Ectodermal cell (in vitro differentiated cells): ENCODE measurements at regions not wholly inside any gene's neighbourhood (a gene's known extent, or its start where the extent isn't known, plus 50 kb on each side); places are given as distances from the start of the nearest gene placed in this dataset.

Source experiments
- H3K27ac ChIP-seq: 2 replicates; pipeline ENCODE4 v1.7.0; 2013; ENCODE audit warnings: mild to moderate bottlenecking, low read depth, low read length; ENCODE audit not compliant: insufficient read depth, poor library complexity, severe bottlenecking
- H3K27me3 ChIP-seq: 2 replicates; pipeline ENCODE4 v1.7.0; 2013; ENCODE audit warnings: mild to moderate bottlenecking, low read length; ENCODE audit not compliant: insufficient read depth, control insufficient read depth, poor library complexity, severe bottlenecking
- H3K36me3 ChIP-seq: one replicate; pipeline ENCODE4 v1.7.0; 2013; ENCODE audit warnings: low read length; ENCODE audit not compliant: control insufficient read depth, insufficient read depth
- H3K4me1 ChIP-seq: one replicate; pipeline ENCODE4 v1.7.0; 2013; ENCODE audit warnings: low read length; ENCODE audit not compliant: control insufficient read depth, insufficient read depth
- H3K4me3 ChIP-seq: 2 replicates; pipeline ENCODE4 v1.7.0; 2013; ENCODE audit warnings: low read depth, low read length, control low read depth; ENCODE audit not compliant: insufficient read depth
- H3K9me3 ChIP-seq: 2 replicates; pipeline ENCODE4 v1.7.0; 2013; ENCODE audit warnings: mild to moderate bottlenecking, low read length, moderate library complexity; ENCODE audit not compliant: control insufficient read depth
- WGBS, 2 experiments: methylation state at CpG; one replicate each; pipeline ENCODE4 v1.1.7; 2013; ENCODE audit warnings: missing lambda C conversion rate in 2 of 2; 5-methylcytosine and 5-hydroxymethylcytosine counted together

DNA sequence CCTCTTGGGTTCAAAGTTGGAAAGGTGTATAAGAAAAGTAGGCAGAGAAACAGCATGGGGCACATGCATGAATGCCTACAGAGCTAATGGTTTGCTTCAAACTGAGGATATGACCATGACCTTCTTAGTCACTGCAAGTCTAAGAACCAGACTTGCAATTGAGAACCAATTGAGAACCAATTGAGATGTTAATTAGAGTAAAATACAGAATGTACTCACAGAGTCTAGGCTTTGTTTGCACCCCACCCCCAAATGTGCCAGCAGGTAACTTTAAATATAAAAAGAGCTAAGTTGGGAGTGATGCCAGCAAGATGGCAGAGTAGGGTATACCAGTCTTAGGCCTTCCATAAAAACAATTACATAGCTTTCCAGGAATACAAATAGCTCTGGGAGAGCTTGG, 227.3 kb upstream of the ALG10 start:
- no peak overlapping the region for H3K27ac ChIP-seq
- no peaks in the 10 kb centered on the region for H3K27me3 ChIP-seq
- H3K9me3 ChIP-seq = no peaks in the 10 kb centered on the region
- H3K4me3 ChIP-seq = no peak overlapping the region
- H3K36me3 ChIP-seq = no peaks in the 10 kb centered on the region
- H3K4me1 ChIP-seq = no peaks in the 10 kb centered on the region

DNA sequence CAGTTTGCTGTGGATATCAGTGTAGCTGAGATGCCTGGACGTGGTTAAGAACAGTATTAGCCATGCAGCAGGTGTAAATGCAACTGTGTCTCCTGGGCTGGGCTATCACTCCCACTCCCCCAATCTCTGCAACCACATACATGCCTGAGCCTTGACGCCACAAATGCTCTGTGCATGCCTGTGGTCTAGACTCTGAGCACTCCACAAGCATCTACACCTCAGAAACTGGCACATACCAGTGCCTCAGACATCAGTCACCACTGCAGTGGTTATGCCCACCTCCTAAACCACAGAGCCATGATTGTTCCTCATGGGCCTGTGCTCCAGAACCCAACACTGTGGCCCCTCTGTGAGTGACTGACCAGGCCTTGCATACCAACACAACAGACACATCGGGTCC, 226.8 kb upstream of the ALG10 start:
- Histone ChIP-seq H3K4me1 (no peaks in the 10 kb centered on the region), H3K27ac (no peak overlapping the region), H3K4me3 (no peak overlapping the region), H3K36me3 (no peaks in the 10 kb centered on the region), H3K27me3 (no peaks in the 10 kb centered on the region), H3K9me3 (no peaks in the 10 kb centered on the region)
- 87 to 95% methylated on average over 2 to 3 of the region's 3 CpGs for WGBS, 2 experiments

DNA sequence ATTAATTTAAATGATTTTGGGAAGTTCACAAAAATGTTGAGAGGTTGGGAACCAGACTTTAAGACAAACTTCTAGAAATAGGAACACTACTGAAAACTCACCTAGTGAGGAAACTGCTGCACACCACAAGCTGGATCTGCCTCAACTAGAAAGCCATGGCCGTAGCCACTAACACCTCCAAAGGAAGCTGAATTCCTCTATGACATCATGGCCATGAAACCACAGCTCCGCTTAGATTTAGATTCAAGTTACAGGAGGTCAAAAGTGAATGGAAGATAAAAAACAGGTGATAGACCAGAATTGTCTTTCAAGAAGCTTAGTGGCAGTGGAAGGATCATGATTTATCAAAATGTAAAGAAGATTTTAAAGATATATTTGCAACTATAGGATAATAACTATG, 208.8 kb upstream of the ALG10 start:
- H3K36me3 ChIP-seq = no peaks in the 10 kb centered on the region
- H3K27me3 ChIP-seq = no peaks in the 10 kb centered on the region
- no peak overlapping the region for H3K4me3 ChIP-seq
- WGBS, 2 experiments = 93 to 95% methylated on average over 2 of the region's 2 CpGs
- H3K9me3 ChIP-seq = no peaks in the 10 kb centered on the region
- no peak overlapping the region for H3K27ac ChIP-seq
- no peaks in the 10 kb centered on the region for H3K4me1 ChIP-seq

DNA sequence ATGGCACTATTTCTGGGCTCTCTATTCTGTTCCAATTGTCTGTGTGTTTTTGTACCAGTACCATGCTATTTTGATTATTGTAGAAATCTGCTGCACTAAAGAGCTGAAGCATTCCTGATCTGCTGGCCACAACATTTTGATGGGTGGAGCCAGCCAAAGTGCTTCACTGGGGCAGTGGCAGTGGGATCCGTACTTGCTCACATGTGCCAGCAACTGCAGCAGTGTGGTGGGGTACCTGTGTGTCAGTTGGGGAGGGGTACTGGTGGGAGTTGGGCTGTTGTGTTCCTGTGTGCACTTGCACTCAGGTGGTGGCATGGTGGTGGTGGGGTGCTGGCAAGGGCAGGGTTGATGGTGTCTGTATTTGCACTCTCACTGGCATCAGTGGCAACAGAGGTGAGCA, 204.6 kb upstream of the ALG10 start:
- Histone ChIP-seq H3K36me3 (no peaks in the 10 kb centered on the region), H3K4me1 (no peaks in the 10 kb centered on the region), H3K4me3 (no peak overlapping the region), H3K27me3 (no peaks in the 10 kb centered on the region), H3K9me3 (no peaks in the 10 kb centered on the region), H3K27ac (no peak overlapping the region)
- 86 to 94% methylated on average over 1 of the region's 1 CpG for WGBS, 2 experiments

DNA sequence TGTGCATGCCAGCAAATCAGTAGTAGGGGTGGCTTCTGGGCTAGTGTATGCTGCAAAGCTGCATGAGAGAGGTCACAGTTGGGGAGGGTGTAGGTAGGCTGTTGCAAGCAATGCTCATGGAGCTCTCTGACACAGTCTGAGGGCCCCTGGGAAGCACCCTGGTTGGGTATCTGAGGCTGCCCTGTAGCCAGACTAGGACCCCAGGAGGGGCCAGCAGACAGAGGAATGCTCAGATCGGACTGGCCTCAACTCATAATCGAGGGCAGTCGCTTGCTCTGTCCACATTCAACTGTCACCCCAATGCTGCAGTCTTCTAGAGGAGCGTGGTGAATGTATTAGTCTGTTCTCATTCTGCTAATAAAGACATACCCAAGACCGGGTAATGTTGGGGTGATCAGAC, 204.0 kb upstream of the ALG10 start:
- Histone ChIP-seq H3K9me3 (no peaks in the 10 kb centered on the region), H3K27me3 (no peaks in the 10 kb centered on the region), H3K27ac (no peak overlapping the region), H3K4me1 (no peaks in the 10 kb centered on the region), H3K4me3 (no peak overlapping the region), H3K36me3 (no peaks in the 10 kb centered on the region)
- WGBS, 2 experiments = 82 to 87% methylated on average over 5 of the region's 5 CpGs

DNA sequence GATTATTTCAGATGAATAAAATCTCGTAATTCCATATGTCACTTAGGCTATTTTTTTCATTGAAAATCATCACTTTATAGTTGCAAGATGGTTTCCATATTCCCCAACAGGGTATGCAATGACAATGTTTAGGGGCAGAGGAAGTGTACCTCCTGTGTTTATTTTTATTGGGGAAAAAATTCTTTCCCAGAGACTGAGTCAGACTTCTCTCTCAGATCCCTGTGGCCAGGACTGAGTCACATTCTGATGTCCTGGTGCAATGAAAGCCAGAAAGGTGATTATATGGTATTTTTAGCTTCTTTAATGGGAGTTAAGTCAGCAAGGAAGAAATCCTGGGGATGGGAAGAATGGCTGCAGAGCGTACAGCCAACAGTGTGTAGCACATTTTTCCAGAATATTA, 196.9 kb upstream of the ALG10 start:
- Histone ChIP-seq H3K27ac (no peak overlapping the region), H3K27me3 (no peaks in the 10 kb centered on the region), H3K4me3 (no peak overlapping the region), H3K9me3 (no peaks in the 10 kb centered on the region), H3K36me3 (no peaks in the 10 kb centered on the region), H3K4me1 (no peaks in the 10 kb centered on the region)
- 65 to 67% methylated on average over 2 of the region's 2 CpGs for WGBS, 2 experiments

DNA sequence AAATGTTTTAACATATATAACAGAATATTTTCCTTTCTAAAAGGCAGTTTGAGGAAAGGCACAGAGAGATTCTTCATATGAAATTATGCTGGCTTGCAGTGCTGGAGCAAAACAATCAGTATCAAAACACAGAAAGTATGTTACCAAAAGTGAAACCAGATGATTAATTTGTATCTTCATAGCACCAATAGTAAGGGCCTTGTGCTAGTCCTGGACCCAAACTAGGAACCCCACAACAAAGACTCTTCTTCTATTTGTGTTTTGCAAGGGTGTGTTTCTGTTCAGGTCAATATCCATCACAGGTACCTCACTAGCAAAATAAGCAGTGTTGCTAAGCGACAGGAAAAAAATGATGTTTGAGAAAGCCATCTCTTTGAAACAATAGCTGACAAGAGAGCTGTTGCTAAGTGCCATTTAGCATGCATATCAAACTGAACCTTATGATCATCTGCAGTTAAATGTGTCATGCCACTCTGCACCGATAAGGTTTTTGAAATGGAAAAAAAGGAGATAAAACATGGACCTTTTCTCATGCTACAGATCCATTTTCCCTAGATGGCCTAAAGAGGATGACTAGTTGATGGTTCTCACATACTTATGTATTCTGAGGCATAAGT, 196.2 kb upstream of the ALG10 start:
- H3K27ac ChIP-seq = no peak overlapping the region
- no peaks in the 10 kb centered on the region for H3K36me3 ChIP-seq

DNA sequence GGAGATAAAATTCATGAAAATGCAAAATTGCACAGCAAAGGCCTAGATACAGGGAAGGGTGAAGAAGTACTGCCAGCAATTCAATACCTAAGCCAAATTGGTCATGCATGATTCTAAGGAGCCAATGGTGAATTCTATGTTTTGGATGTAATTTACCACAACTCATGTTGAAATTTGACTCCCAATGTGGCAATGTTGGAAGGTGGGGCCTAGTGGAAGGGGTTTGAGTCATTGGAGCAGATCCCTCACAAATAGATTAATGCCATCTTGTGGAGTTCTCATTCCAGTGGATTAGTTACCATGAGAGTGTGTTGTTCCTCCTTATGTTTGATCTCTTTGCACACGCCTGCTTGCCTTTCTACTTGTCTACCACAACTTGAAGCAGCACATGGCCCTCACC, 194.0 kb upstream of the ALG10 start:
- WGBS, 2 experiments = 93 to 94% methylated on average over 1 of the region's 1 CpG
- H3K36me3 ChIP-seq = no peaks in the 10 kb centered on the region
- H3K4me3 ChIP-seq = no peak overlapping the region
- no peak overlapping the region for H3K27ac ChIP-seq
- no peaks in the 10 kb centered on the region for H3K9me3 ChIP-seq
- no peaks in the 10 kb centered on the region for H3K4me1 ChIP-seq
- H3K27me3 ChIP-seq = no peaks in the 10 kb centered on the region

More for the DNA sequence above, 196.2 kb upstream of the ALG10 start:
- H3K9me3 ChIP-seq = no peaks in the 10 kb centered on the region
- no peak overlapping the region for H3K4me3 ChIP-seq
- 93 to 98% methylated on average over 2 of the region's 2 CpGs for WGBS, 2 experiments
- no peaks in the 10 kb centered on the region for H3K4me1 ChIP-seq
- H3K27me3 ChIP-seq = no peaks in the 10 kb centered on the region

DNA sequence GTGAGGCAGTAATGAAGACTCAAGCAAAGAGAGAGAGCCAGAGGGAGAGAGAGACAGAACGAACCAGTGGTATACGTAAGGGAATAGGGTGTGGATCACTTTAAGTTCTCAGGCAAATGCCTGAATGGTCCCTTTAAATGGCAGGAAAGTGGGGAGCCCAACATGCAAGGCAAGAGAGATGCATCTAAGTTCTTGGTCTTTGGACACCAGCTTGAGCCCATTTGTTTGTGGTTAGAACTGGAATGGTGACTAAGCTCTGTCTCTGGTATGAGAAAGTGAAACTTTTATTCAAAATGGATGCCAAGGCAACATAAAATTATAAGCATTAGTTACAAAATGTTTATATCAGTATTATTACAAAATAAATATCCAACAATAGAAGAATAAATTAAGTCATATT, 192.2 kb upstream of the ALG10 start:
- WGBS, 2 experiments = 90 to 94% methylated on average over 2 of the region's 2 CpGs

DNA sequence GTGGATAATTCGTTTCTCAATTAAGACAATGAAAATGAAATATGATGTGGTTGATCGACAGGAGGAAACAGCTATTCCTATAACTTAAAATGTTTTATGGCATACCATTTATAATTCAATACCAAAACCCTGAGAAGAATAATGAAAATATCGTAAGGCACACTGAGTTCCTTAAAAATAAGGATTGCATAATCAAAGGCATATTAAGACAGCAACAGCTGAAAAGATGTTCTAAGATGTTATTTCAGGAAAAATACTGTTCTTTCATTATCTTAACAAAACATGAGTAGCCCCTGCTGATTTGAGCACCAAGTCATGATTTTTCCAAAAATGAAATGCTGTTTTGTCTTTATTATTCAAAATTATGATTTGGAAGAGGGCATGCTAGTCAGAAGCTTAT, 189.4 kb upstream of the ALG10 start:
- Histone ChIP-seq H3K27me3 (no peaks in the 10 kb centered on the region), H3K4me3 (no peak overlapping the region), H3K27ac (no peak overlapping the region), H3K36me3 (no peaks in the 10 kb centered on the region), H3K9me3 (no peaks in the 10 kb centered on the region), H3K4me1 (no peaks in the 10 kb centered on the region)
- WGBS, 2 experiments = 67 to 100% methylated on average over 1 to 2 of the region's 3 CpGs

More for the DNA sequence above, 192.2 kb upstream of the ALG10 start:
- Histone ChIP-seq H3K27me3 (no peaks in the 10 kb centered on the region), H3K36me3 (no peaks in the 10 kb centered on the region), H3K4me3 (no peak overlapping the region), H3K9me3 (no peaks in the 10 kb centered on the region), H3K4me1 (no peaks in the 10 kb centered on the region), H3K27ac (no peak overlapping the region)

DNA sequence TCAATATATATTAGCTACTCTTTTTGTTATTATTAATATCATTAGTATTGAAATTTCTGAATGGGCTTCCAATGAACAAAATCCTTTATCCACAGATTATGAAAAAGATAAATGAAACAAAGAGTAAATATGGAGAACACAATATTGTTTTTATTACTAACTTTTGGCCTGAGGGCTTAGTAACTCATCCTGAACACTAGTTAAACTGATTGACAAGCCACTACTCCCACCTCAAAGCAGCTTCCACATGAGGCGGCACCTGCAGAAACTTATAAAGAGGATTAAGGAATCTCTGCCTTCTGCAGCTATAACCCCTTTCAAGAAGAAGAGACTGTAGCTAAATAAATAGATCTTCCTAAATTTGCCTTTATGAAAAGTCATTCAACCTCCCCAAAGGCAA, 187.6 kb upstream of the ALG10 start:
- no peak overlapping the region for H3K4me3 ChIP-seq
- no peaks in the 10 kb centered on the region for H3K36me3 ChIP-seq
- H3K27me3 ChIP-seq = no peaks in the 10 kb centered on the region
- WGBS, 2 experiments = 100% methylated on average over 1 of the region's 1 CpG
- no peaks in the 10 kb centered on the region for H3K4me1 ChIP-seq
- H3K9me3 ChIP-seq = no peaks in the 10 kb centered on the region
- H3K27ac ChIP-seq = no peak overlapping the region
